Activated CD4-positive, alpha-beta T cell treated with anti-CD3 and anti-CD28 coated beads, Interleukin-2, Interleukin-4, amounts not matched to agents 100 ng/mL and 50 ng/mL, durations not matched to agents 16 hours and 8 hours (primary cell): ENCODE measurements at regions not wholly inside any gene's neighbourhood (a gene's known extent, or its start where the extent isn't known, plus 50 kb on each side); places are given as distances from the start of the nearest gene placed in this dataset.
"Not testable (repeated sequence)": the region's sequence is repeated elsewhere in the genome, so short reads cannot be mapped to it uniquely, and the experiment has no call there.

ENCODE experiments used
- DNase-seq: peaks from one replicate; pipeline ENCODE4 v3.0.0-alpha.2; 2020; ENCODE audit warnings: low spot score

- DNase-seq, result not testable (repeated sequence)
These were observed 75.6 kb downstream of the MRPL39 start for GRCh38 chr21:25531538-25532250.

GRCh38 chr21:25528515-25528914, 78.8 kb downstream of the MRPL39 start:
- no peak for DNase-seq

GRCh38 chr21:25518491-25518911, 88.8 kb downstream of the MRPL39 start:
- DNase-seq, result no peak

- no peak for DNase-seq
These were observed 91.5 kb downstream of the MRPL39 start for GRCh38 chr21:25515484-25516405.

GRCh38 chr21:25513810-25514209, 93.5 kb downstream of the MRPL39 start:
- DNase-seq, result no peak

GRCh38 chr21:25512095-25513081, 94.9 kb downstream of the MRPL39 start:
- DNase-seq, result no peak

- peak; percentile 77 for DNase-seq
These were observed 97.4 kb downstream of the MRPL39 start for GRCh38 chr21:25509862-25510261.

- no peak for DNase-seq
These were observed 98.9 kb downstream of the MRPL39 start for GRCh38 chr21:25508364-25508763.

- DNase-seq, result peak; percentile 71
These were observed 99.8 kb downstream of the MRPL39 start for GRCh38 chr21:25507522-25507921.

GRCh38 chr21:25506887-25507286, 100.4 kb downstream of the MRPL39 start:
- DNase-seq, result no peak

GRCh38 chr21:25506261-25506660, 101.0 kb downstream of the MRPL39 start:
- DNase-seq, result no peak

- no peak for DNase-seq
These were observed 103.3 kb downstream of the MRPL39 start for GRCh38 chr21:25503981-25504380.

GRCh38 chr21:25501996-25502665, 105.2 kb downstream of the MRPL39 start:
- peak; percentile 62 for DNase-seq

- DNase-seq, result no peak
These were observed 105.8 kb downstream of the MRPL39 start for GRCh38 chr21:25501462-25501861.

- no peak for DNase-seq
These were observed 106.7 kb downstream of the MRPL39 start for GRCh38 chr21:25500598-25500997.

- DNase-seq, result no peak
These were observed 110.3 kb downstream of the MRPL39 start for GRCh38 chr21:25496825-25497482.

GRCh38 chr21:25494804-25495203, 112.5 kb downstream of the MRPL39 start:
- no peak for DNase-seq

- no peak for DNase-seq
These were observed 113.6 kb downstream of the MRPL39 start for GRCh38 chr21:25493722-25494121.

GRCh38 chr21:25491267-25491666, 116.0 kb downstream of the MRPL39 start:
- DNase-seq, result no peak

GRCh38 chr21:25490742-25491141, 116.5 kb downstream of the MRPL39 start:
- DNase-seq, result peak; percentile 73

- DNase-seq, result no peak
These were observed 117.6 kb downstream of the MRPL39 start for GRCh38 chr21:25489673-25490072.
